CD14-positive monocyte (primary cell): ENCODE measurements at regions not wholly inside any gene's neighbourhood (a gene's known extent, or its start where the extent isn't known, plus 50 kb on each side); places are given as distances from the start of the nearest gene placed in this dataset.

Experiments
- DNase-seq, 3 donors: peaks; one replicate each; pipeline ENCODE4 v3.0.0-alpha.2; 2011 to 2022
- H2AFZ ChIP-seq: 2 replicates; pipeline ENCODE4 v1.6.0; 2012; ENCODE audit warnings: mild to moderate bottlenecking, low read depth, low read length, inconsistent platforms; ENCODE audit not compliant: insufficient read depth, poor library complexity, severe bottlenecking
- H3K27ac ChIP-seq, 2 donors: 1 replicate in 1 of 2; 2 replicates in 1 of 2; pipeline ENCODE4 v1.5.1; 2012 to 2013; ENCODE audit warnings: low read length in 2 of 2, control low read depth in 1 of 2, inconsistent platforms in 1 of 2, low read depth in 1 of 2, mild to moderate bottlenecking in 1 of 2
- H3K27me3 ChIP-seq, 2 donors: one replicate each; pipeline versions ENCODE4 v1.6.0 to v1.6.1; 2011 to 2013; ENCODE audit warnings: low read length in 2 of 2; ENCODE audit not compliant: control insufficient read depth in 2 of 2, insufficient read depth in 2 of 2
- H3K36me3 ChIP-seq, 2 donors: replicated peaks in 1 of 2; 1 replicate in 1 of 2; 2 replicates in 1 of 2; pipeline versions ENCODE4 v1.5.1 to v1.6.1; 2012 to 2013; ENCODE audit warnings: low read length in 2 of 2, control low read depth in 1 of 2, inconsistent platforms in 1 of 2, mild to moderate bottlenecking in 1 of 2; ENCODE audit not compliant: insufficient read depth in 2 of 2, control insufficient read depth in 1 of 2
- H3K4me1 ChIP-seq, 2 donors: 1 replicate in 1 of 2; 2 replicates in 1 of 2; pipeline versions ENCODE4 v1.5.1 to v1.6.1; 2012 to 2013; ENCODE audit warnings: low read length in 2 of 2, control low read depth in 1 of 2, inconsistent platforms in 1 of 2, mild to moderate bottlenecking in 1 of 2, moderate library complexity in 1 of 2; ENCODE audit not compliant: insufficient read depth in 2 of 2, control insufficient read depth in 1 of 2
- H3K4me2 ChIP-seq: replicated peaks from 2 replicates; pipeline ENCODE3; 2012; ENCODE audit warnings: low read length, moderate library complexity, mild to moderate bottlenecking; ENCODE audit not compliant: poor library complexity, severe bottlenecking; ENCODE audit errors: extremely low read depth
- H3K4me3 ChIP-seq, 3 experiments: fragments of 200-600 bp in 1 of 3; sonication (generic) in 1 of 3; replicated peaks in 1 of 3; 1 replicate in 2 of 3; 2 replicates in 1 of 3; pipeline ENCODE4 v1.5.1; 2011 to 2013; ENCODE audit warnings: low read length in 3 of 3, mild to moderate bottlenecking in 3 of 3, control low read depth in 2 of 3, low read depth in 2 of 3, inconsistent platforms in 1 of 3, moderate library complexity in 1 of 3
- H3K79me2 ChIP-seq: 2 replicates; pipeline ENCODE4 v1.6.0; 2012; ENCODE audit warnings: mild to moderate bottlenecking, control low read depth, inconsistent platforms, low read length, moderate library complexity; ENCODE audit not compliant: insufficient read depth
- H3K9ac ChIP-seq: 2 replicates; pipeline ENCODE4 v1.6.0; 2017; ENCODE audit warnings: low read length, mild to moderate bottlenecking; ENCODE audit not compliant: insufficient read depth, poor library complexity, severe bottlenecking
- H3K9me3 ChIP-seq, 2 donors: replicated peaks in 1 of 2; 1 replicate in 1 of 2; 2 replicates in 1 of 2; pipeline versions ENCODE4 v1.5.1 to v1.6.1; 2012 to 2013; ENCODE audit warnings: low read length in 2 of 2, control low read depth in 1 of 2; ENCODE audit not compliant: control insufficient read depth in 1 of 2, insufficient read depth in 1 of 2
- H4K20me1 ChIP-seq: 2 replicates; pipeline ENCODE4 v1.6.0; 2012; ENCODE audit warnings: mild to moderate bottlenecking, low read length, control low read depth, moderate library complexity; ENCODE audit not compliant: insufficient read depth
- H3K27ac Mint-ChIP-seq, 7 donors: one replicate each; pipeline ENCODE4 v1.8.0; 2020; ENCODE audit warnings: mild to moderate bottlenecking in 7 of 7, mixed read lengths in 7 of 7, moderate library complexity in 6 of 7, inconsistent platforms in 2 of 7
- H3K27me3 Mint-ChIP-seq, 3 donors: one replicate each; pipeline ENCODE4 v1.8.0; 2021 to 2022; ENCODE audit warnings: low read depth in 3 of 3, mild to moderate bottlenecking in 3 of 3, mixed read lengths in 3 of 3, moderate library complexity in 3 of 3, inconsistent platforms in 1 of 3
- H3K36me3 Mint-ChIP-seq, 2 donors: one replicate each; pipeline ENCODE4 v1.8.0; 2020; ENCODE audit warnings: mixed read lengths in 2 of 2, inconsistent platforms in 1 of 2, mild to moderate bottlenecking in 1 of 2
- H3K4me1 Mint-ChIP-seq: one replicate; pipeline ENCODE4 v1.8.0; 2020; ENCODE audit warnings: mild to moderate bottlenecking, mixed read lengths
- H3K4me3 Mint-ChIP-seq, 2 donors: one replicate each; pipeline ENCODE4 v1.8.0; 2020; ENCODE audit warnings: mild to moderate bottlenecking in 2 of 2, mixed read lengths in 2 of 2, moderate library complexity in 1 of 2
- H3K9me3 Mint-ChIP-seq, 7 donors: one replicate each; pipeline ENCODE4 v1.8.0; 2020 to 2022; ENCODE audit warnings: mixed read lengths in 7 of 7, mild to moderate bottlenecking in 6 of 7, moderate library complexity in 6 of 7, inconsistent platforms in 2 of 7
- WGBS: methylation state at CpG from one replicate; pipeline ENCODE4 v1.1.5; 2013; ENCODE audit warnings: missing lambda C conversion rate; ENCODE audit not compliant: insufficient coverage; 5-methylcytosine and 5-hydroxymethylcytosine counted together
- intact Hi-C, 2 donors: fragments of 100-400 bp; cut with micrococcal nuclease; formaldehyde crosslinking; loops; one replicate each; pipeline versions ENCODE4 v1.15.0 to v1.15.1; 2023
- TF ChIP-seq, protein P1 (sequence below): fragments of 200-600 bp; IDR thresholded peaks from one replicate; pipeline ENCODE4 v1.8.0; 2022; ENCODE audit warnings: antibody characterized with exemption, mild to moderate bottlenecking

DNA sequence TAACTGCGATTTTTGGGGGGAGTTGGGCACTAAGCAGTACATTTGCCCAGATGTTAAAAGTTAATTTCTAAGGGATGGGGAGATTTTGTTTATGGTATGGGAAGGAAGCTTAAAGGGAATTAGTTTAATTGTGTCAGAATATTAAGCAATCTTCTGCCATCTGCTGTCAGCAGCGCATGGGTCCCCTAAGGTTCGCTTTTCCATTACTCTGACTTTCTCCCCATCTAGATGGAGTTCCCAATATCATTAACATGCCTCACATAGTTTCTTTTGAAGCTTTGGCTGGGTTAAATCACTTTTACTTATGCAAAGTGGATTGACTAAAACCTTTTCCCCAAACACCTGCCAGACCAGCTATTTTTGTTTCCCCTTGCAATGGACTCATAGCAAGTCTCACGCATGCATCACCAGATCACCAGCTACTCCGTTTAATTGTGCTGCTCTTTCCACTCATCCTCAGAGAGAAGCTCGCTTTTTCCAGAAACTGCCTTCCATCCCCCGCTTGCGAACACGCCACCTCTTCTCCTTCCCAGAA is 172.7 kb downstream of the FAT3 start:
- Mint-ChIP-seq H3K36me3 (no peaks in the 10 kb centered on the region), H3K9me3 (peaks cover 0 to 9% (median 1%) of the 10 kb centered on the region in 7 donors), H3K4me3 (no peak overlapping the region), H3K27ac (no peak overlapping the region), H3K4me1 (no peaks in the 10 kb centered on the region), H3K27me3 (no peaks in the 10 kb centered on the region)
- Histone ChIP-seq H3K36me3 (no peaks in the 10 kb centered on the region), H3K27ac (no peak overlapping the region), H4K20me1 (no peaks in the 10 kb centered on the region), H3K27me3 (no peaks in the 10 kb centered on the region), H3K4me3 (no peak overlapping the region), H3K4me2 (no peak overlapping the region), H3K4me1 (no peaks in the 10 kb centered on the region), H3K79me2 (no peaks in the 10 kb centered on the region), H3K9me3 (no peaks in the 10 kb centered on the region), H2AFZ (no peak overlapping the region), H3K9ac (no peak overlapping the region)
- DNase-seq: no peak
- TF ChIP-seq, protein P1, sequence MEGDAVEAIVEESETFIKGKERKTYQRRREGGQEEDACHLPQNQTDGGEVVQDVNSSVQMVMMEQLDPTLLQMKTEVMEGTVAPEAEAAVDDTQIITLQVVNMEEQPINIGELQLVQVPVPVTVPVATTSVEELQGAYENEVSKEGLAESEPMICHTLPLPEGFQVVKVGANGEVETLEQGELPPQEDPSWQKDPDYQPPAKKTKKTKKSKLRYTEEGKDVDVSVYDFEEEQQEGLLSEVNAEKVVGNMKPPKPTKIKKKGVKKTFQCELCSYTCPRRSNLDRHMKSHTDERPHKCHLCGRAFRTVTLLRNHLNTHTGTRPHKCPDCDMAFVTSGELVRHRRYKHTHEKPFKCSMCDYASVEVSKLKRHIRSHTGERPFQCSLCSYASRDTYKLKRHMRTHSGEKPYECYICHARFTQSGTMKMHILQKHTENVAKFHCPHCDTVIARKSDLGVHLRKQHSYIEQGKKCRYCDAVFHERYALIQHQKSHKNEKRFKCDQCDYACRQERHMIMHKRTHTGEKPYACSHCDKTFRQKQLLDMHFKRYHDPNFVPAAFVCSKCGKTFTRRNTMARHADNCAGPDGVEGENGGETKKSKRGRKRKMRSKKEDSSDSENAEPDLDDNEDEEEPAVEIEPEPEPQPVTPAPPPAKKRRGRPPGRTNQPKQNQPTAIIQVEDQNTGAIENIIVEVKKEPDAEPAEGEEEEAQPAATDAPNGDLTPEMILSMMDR: no peak
- WGBS: no CpG with 5 or more reads among the region's 9 CpGs
- intact Hi-C loops: no loop called here

DNA sequence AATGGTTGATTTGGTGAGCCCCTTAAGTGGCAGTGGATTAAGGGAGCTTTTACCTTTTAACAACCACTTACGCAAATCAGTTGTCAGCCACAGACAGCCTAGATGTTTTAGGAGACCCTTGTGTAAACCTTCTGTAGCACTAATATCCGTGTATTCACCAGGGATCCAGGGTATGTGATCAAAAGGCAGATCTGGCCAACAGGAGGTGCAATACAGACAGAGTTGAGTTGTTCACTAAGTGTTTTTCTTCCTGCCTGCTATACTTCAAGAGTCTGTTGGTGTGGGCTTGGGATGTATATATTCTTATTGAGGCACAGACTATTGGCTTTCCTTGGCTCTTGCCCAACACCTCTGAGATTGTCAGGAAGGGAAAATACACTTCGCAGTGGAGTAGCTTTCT is 175.1 kb downstream of the FAT3 start:
- H3K79me2 ChIP-seq: no peaks in the 10 kb centered on the region
- Mint-ChIP-seq H3K9me3 (peaks cover 0 to 10% (median 2%) of the 10 kb centered on the region in 7 donors), H3K27me3 (no peaks in the 10 kb centered on the region), H3K4me3 (no peak overlapping the region), H3K36me3 (no peaks in the 10 kb centered on the region), H3K27ac (no peak overlapping the region), H3K4me1 (no peaks in the 10 kb centered on the region)
- TF ChIP-seq, protein P1: no peak
- no peaks in the 10 kb centered on the region for H3K9me3 ChIP-seq
- H3K9ac ChIP-seq: no peak overlapping the region
- no peaks in the 10 kb centered on the region for H3K4me1 ChIP-seq
- no peak overlapping the region for H2AFZ ChIP-seq
- no peak overlapping the region for H3K4me2 ChIP-seq
- intact Hi-C loops: no loop called here
- WGBS: no CpG with 5 or more reads among the region's 3 CpGs
- H3K36me3 ChIP-seq: no peaks in the 10 kb centered on the region
- no peak for DNase-seq
- H3K4me3 ChIP-seq: no peak overlapping the region
- H3K27ac ChIP-seq: no peak overlapping the region
- H3K27me3 ChIP-seq: no peaks in the 10 kb centered on the region
- H4K20me1 ChIP-seq: no peaks in the 10 kb centered on the region
